A673 (cell line): ENCODE measurements at regions not wholly inside any gene's neighbourhood (a gene's known extent, or its start where the extent isn't known, plus 50 kb on each side); places are given as distances from the start of the nearest gene placed in this dataset.

Source experiments
- EZH2 ChIP-seq: fragments of 200-600 bp; sonication (generic); IDR thresholded peaks from 2 replicates; pipeline ENCODE4 v1.6.1; 2017; ENCODE audit warnings: borderline replicate concordance, low read depth, mild to moderate bottlenecking, mixed read lengths, antibody characterized with exemption, low read length; ENCODE audit not compliant: poor library complexity, severe bottlenecking
- TF ChIP-seq, protein P1 (sequence below): fragments of 300-800, 200-600 bp; sonication (generic); conservative IDR thresholded peaks from 2 replicates; pipeline ENCODE4 v1.5.1; 2017; ENCODE audit warnings: low read depth, mild to moderate bottlenecking, antibody characterized with exemption, low read length, moderate library complexity, mixed read lengths

DNA sequence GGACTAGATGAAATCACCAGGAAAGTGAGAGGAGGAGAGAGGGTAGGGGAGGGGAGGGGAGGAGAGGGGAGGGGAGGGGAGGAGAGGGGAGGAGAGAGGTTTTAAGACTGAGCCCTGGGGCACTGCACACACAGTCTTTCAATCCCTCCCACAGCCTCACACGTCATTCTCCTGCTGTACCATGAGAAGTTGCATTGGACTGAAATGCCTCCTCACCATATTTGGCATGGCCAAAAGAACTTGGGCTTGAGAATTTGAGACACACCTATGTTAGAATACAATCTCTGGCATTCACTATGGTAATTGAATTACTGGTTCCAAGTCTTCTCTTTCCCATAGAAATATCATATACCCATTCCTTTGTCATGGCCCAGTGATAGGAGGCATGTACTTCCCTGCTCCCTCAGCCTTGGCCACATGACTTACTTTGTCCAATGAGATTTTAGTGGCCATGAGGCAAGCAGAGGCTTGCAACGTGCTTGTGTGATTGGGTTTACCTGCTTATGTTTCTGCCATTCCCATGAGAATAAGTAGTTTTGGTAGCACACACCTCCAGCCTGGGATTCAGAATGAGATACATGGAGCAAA is 133.3 kb upstream of the SMARCA2 start:
- TF ChIP-seq, protein P1, sequence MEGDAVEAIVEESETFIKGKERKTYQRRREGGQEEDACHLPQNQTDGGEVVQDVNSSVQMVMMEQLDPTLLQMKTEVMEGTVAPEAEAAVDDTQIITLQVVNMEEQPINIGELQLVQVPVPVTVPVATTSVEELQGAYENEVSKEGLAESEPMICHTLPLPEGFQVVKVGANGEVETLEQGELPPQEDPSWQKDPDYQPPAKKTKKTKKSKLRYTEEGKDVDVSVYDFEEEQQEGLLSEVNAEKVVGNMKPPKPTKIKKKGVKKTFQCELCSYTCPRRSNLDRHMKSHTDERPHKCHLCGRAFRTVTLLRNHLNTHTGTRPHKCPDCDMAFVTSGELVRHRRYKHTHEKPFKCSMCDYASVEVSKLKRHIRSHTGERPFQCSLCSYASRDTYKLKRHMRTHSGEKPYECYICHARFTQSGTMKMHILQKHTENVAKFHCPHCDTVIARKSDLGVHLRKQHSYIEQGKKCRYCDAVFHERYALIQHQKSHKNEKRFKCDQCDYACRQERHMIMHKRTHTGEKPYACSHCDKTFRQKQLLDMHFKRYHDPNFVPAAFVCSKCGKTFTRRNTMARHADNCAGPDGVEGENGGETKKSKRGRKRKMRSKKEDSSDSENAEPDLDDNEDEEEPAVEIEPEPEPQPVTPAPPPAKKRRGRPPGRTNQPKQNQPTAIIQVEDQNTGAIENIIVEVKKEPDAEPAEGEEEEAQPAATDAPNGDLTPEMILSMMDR = no peak
- no peak for TF ChIP-seq EZH2
